Esophagus muscularis mucosa (tissue), 4 donors: ENCODE measurements at regions not wholly inside any gene's neighbourhood (a gene's known extent, or its start where the extent isn't known, plus 50 kb on each side); places are given as distances from the start of the nearest gene placed in this dataset.

Source experiments
- DNase-seq: peaks from one replicate; pipeline ENCODE4 v3.0.0-alpha.2; 2017; ENCODE audit errors: extremely low spot score
- H3K27ac ChIP-seq, 4 donors: fragments of 200-600 bp; sonication (generic); replicated peaks in 1 of 4; 1 replicate in 3 of 4; 2 replicates in 1 of 4; pipeline ENCODE4 v1.5.1; 2016 to 2019; ENCODE audit warnings: mild to moderate bottlenecking in 1 of 4
- H3K27me3 ChIP-seq, 4 donors: fragments of 200-600 bp; sonication (generic); one replicate each; pipeline versions ENCODE4 v1.5.1 to v1.6.0; 2016 to 2019
- H3K36me3 ChIP-seq, 4 donors: fragments of 200-600 bp; sonication (generic); one replicate each; pipeline ENCODE4 v1.5.1; 2016 to 2019
- H3K4me1 ChIP-seq, 4 donors: fragments of 200-600 bp; sonication (generic); one replicate each; pipeline ENCODE4 v1.5.1; 2016 to 2019
- H3K4me3 ChIP-seq, 4 donors: fragments of 200-600 bp; sonication (generic); 1 replicate in 2 of 4; 2 replicates in 2 of 4; pipeline ENCODE4 v1.5.1; 2016 to 2019; ENCODE audit warnings: mild to moderate bottlenecking in 4 of 4, moderate library complexity in 1 of 4
- H3K9me3 ChIP-seq, 4 donors: fragments of 200-600 bp; sonication (generic); 1 replicate in 3 of 4; 2 replicates in 1 of 4; pipeline ENCODE4 v1.5.1; 2016 to 2019
- CTCF ChIP-seq, 3 experiments: fragments of 200-600 bp in 2 of 3; fragments of 450-650 bp in 1 of 3; sonication (generic) in 2 of 3; IDR thresholded peaks; one replicate each; pipeline ENCODE4 v1.5.1; 2017 to 2019; ENCODE audit warnings: antibody characterized with exemption in 3 of 3, mild to moderate bottlenecking in 2 of 3, moderate library complexity in 1 of 3
- EP300 ChIP-seq: sonication (generic); formaldehyde crosslinking; IDR thresholded peaks from one replicate; pipeline ENCODE4 v1.6.1; 2017; ENCODE audit warnings: antibody characterized with exemption
- POLR2A ChIP-seq: fragments of 450-650 bp; IDR thresholded peaks from one replicate; pipeline ENCODE4 v1.6.1; 2017; ENCODE audit warnings: antibody characterized with exemption, moderate library complexity, mild to moderate bottlenecking, low read depth
- POLR2AphosphoS5 ChIP-seq, 2 donors: sonication (generic); formaldehyde crosslinking; IDR thresholded peaks; one replicate each; pipeline ENCODE4 v1.6.1; 2017; ENCODE audit warnings: antibody characterized with exemption in 2 of 2
- WGBS: methylation state at CpG from one replicate; pipeline ENCODE4 v1.1.5; 2018; 5-methylcytosine and 5-hydroxymethylcytosine counted together
- intact Hi-C: fragments of 100-400 bp; cut with DNase I; formaldehyde crosslinking; loops from one replicate; pipeline ENCODE4 v1.15.1; 2023

GRCh38 chr5:54388409-54388808, 67.1 kb upstream of the HSPB3 start:
- DNase-seq = no peak
- intact Hi-C loops = no loop called here
- no peaks in the 10 kb centered on the region for H3K36me3 ChIP-seq
- peaks cover 6 to 12% (median 9%) of the 10 kb centered on the region in 4 donors for H3K4me1 ChIP-seq
- peak overlapping the region in 3 of 4 donors; percentile 2 to 45 (median 9) for H3K27ac ChIP-seq
- TF ChIP-seq EP300 = no peak
- TF ChIP-seq POLR2AphosphoS5 (IDR thresholded peaks at IDR 0.05) = no peak
- no peak for TF ChIP-seq CTCF (IDR thresholded peaks at IDR 0.05)
- no peak for TF ChIP-seq POLR2A
- no peaks in the 10 kb centered on the region for H3K9me3 ChIP-seq
- H3K27me3 ChIP-seq = no peaks in the 10 kb centered on the region
- WGBS = 69% methylated on average over 5 of the region's 5 CpGs
- H3K4me3 ChIP-seq = no peak overlapping the region

GRCh38 chr5:54387659-54388232, 67.8 kb upstream of the HSPB3 start:
- WGBS = 82% methylated on average over 3 of the region's 3 CpGs
- peak overlapping the region in 3 of 4 donors; percentile 2 to 52 (median 20) for H3K27ac ChIP-seq

GRCh38 chr5:54387031-54387430, 68.5 kb upstream of the HSPB3 start:
- TF ChIP-seq CTCF (IDR thresholded peaks at IDR 0.05) = no peak
- no peak for TF ChIP-seq EP300
- TF ChIP-seq POLR2A = no peak
- no peak for TF ChIP-seq POLR2AphosphoS5 (IDR thresholded peaks at IDR 0.05)
- DNase-seq = no peak
- Histone ChIP-seq H3K36me3 (no peaks in the 10 kb centered on the region), H3K27ac (peak overlapping the region in 1 of 4 donors; percentile 52), H3K9me3 (no peaks in the 10 kb centered on the region), H3K4me3 (no peak overlapping the region), H3K27me3 (no peaks in the 10 kb centered on the region), H3K4me1 (peaks cover 6 to 12% (median 9%) of the 10 kb centered on the region in 4 donors)
- intact Hi-C loops = no loop called here
- whole genome bisulfite sequencing = 75% methylated on average over 4 of the region's 4 CpGs

More at GRCh38 chr5:54387659-54388232, 67.8 kb upstream of the HSPB3 start:
- H3K9me3 ChIP-seq = no peaks in the 10 kb centered on the region
- intact Hi-C loops = no loop called here
- peaks cover 6 to 12% (median 9%) of the 10 kb centered on the region in 4 donors for H3K4me1 ChIP-seq
- no peak overlapping the region for H3K4me3 ChIP-seq
- no peak for DNase-seq
- no peaks in the 10 kb centered on the region for H3K36me3 ChIP-seq
- no peaks in the 10 kb centered on the region for H3K27me3 ChIP-seq
- no peak for TF ChIP-seq EP300
- no peak for TF ChIP-seq POLR2AphosphoS5 (IDR thresholded peaks at IDR 0.05)
- TF ChIP-seq CTCF (IDR thresholded peaks at IDR 0.05) = no peak
- TF ChIP-seq POLR2A = no peak

GRCh38 chr5:54385994-54386393, 69.5 kb upstream of the HSPB3 start:
- Histone ChIP-seq H3K4me3 (no peak overlapping the region), H3K4me1 (peaks cover 6 to 12% (median 9%) of the 10 kb centered on the region in 4 donors), H3K27me3 (no peaks in the 10 kb centered on the region), H3K9me3 (no peaks in the 10 kb centered on the region), H3K36me3 (no peaks in the 10 kb centered on the region), H3K27ac (no peak overlapping the region)
- DNase-seq = no peak
- no peak for TF ChIP-seq CTCF (IDR thresholded peaks at IDR 0.05)
- TF ChIP-seq EP300 = no peak
- no peak for TF ChIP-seq POLR2A
- TF ChIP-seq POLR2AphosphoS5 (IDR thresholded peaks at IDR 0.05) = no peak
- intact Hi-C loops = no loop called here
- WGBS = 84% methylated on average over 2 of the region's 2 CpGs
